Endometrium (tissue), 2 donors: ENCODE measurements at regions not wholly inside any gene's neighbourhood (a gene's known extent, or its start where the extent isn't known, plus 50 kb on each side); places are given as distances from the start of the nearest gene placed in this dataset.

Source experiments
- FAIRE-seq: peaks from 2 replicates; lab custom pipeline; 2012; peaks lifted over from hg19 to GRCh38; lab: Jason Lieb, UNC
- donor health status: control.
- donor health status: control.

GRCh38 chr13:109593230-109593629 is 193.2 kb downstream of the IRS2 start:
- no peak for FAIRE-seq

GRCh38 chr13:109592770-109593169 is 193.6 kb downstream of the IRS2 start:
- FAIRE-seq = no peak

GRCh38 chr13:109587689-109588088 is 198.7 kb downstream of the IRS2 start:
- no peak for FAIRE-seq

- FAIRE-seq = no peak
These were observed 199.7 kb downstream of the IRS2 start for GRCh38 chr13:109586509-109587346.

- no peak for FAIRE-seq
These were observed 201.5 kb downstream of the IRS2 start for GRCh38 chr13:109584844-109585361.

- no peak for FAIRE-seq
These were observed 209.1 kb downstream of the IRS2 start for GRCh38 chr13:109577191-109577700.

GRCh38 chr13:109576331-109576813 is 210.0 kb downstream of the IRS2 start:
- no peak for FAIRE-seq

GRCh38 chr13:109575821-109576220 is 210.6 kb downstream of the IRS2 start:
- no peak for FAIRE-seq

GRCh38 chr13:109572389-109572788 is 214.0 kb downstream of the IRS2 start:
- no peak for FAIRE-seq

- no peak for FAIRE-seq
These were observed 216.2 kb downstream of the IRS2 start for GRCh38 chr13:109569958-109570711.

- peak; percentile 98 for FAIRE-seq
These were observed 218.0 kb downstream of the IRS2 start for GRCh38 chr13:109568339-109568818.

GRCh38 chr13:109567315-109567714 is 219.1 kb downstream of the IRS2 start:
- FAIRE-seq = no peak

- no peak for FAIRE-seq
These were observed 220.5 kb downstream of the IRS2 start for GRCh38 chr13:109565877-109566276.

GRCh38 chr13:109548374-109548773 is 238.0 kb downstream of the IRS2 start:
- no peak for FAIRE-seq

GRCh38 chr13:109547942-109548341 is 238.4 kb downstream of the IRS2 start:
- no peak for FAIRE-seq

GRCh38 chr13:109545931-109546330 is 240.5 kb downstream of the IRS2 start:
- FAIRE-seq = no peak

GRCh38 chr13:109541081-109541480 is 245.3 kb downstream of the IRS2 start:
- FAIRE-seq = no peak

GRCh38 chr13:109537584-109537983 is 248.8 kb downstream of the IRS2 start:
- FAIRE-seq = no peak

- FAIRE-seq = no peak
These were observed 253.0 kb downstream of the IRS2 start for GRCh38 chr13:109533350-109533749.

GRCh38 chr13:109529964-109530363 is 256.4 kb downstream of the IRS2 start:
- FAIRE-seq = no peak

GRCh38 chr13:109521719-109522118 is 264.7 kb downstream of the IRS2 start:
- no peak for FAIRE-seq

GRCh38 chr13:109517517-109517916 is 268.9 kb downstream of the IRS2 start:
- no peak for FAIRE-seq

- FAIRE-seq = no peak
These were observed 270.2 kb downstream of the IRS2 start for GRCh38 chr13:109516186-109516585.
